ENCODE measurements at regions not wholly inside any gene's neighbourhood (a gene's known extent, or its start where the extent isn't known, plus 50 kb on each side); places are given as distances from the start of the nearest gene placed in this dataset.

GRCh38 chr2:38509947-38510326 lies 92.8 kb downstream of the HNRNPLL start:
- Histone ChIP-seq H3K4me1 (ENCODE audit: insufficient read depth, low read length) (peaks cover 34% of the 10 kb centered on the region), H3K79me2 (ENCODE audit: insufficient read depth, low read length) (no peaks in the 10 kb centered on the region), H3K4me3 (replicated peaks in 1 of 3; ENCODE audit: insufficient read depth in 1 of 3, low read depth in 2 of 3, low read length in 3 of 3) (no peak overlapping the region), H4K20me1 (ENCODE audit: insufficient read depth, low read length) (no peaks in the 10 kb centered on the region), H3K9me3 (ENCODE audit: low read length) (no peaks in the 10 kb centered on the region), H3K27me3 (ENCODE audit: control insufficient read depth in 1 of 2, insufficient read depth in 2 of 2, low read length in 2 of 2) (no peaks in the 10 kb centered on the region), H3K4me2 (ENCODE audit: low read depth, low read length) (no peak overlapping the region), H3K9ac (ENCODE audit: insufficient read depth, low read depth, low read length) (no peak overlapping the region), H3K27ac (ENCODE audit: extremely low read length, insufficient read depth, low read length) (no peak overlapping the region), H3K36me3 (replicated peaks in 1 of 2; ENCODE audit: control insufficient read depth in 1 of 2, insufficient read depth in 2 of 2, low read length in 2 of 2) (no peaks in the 10 kb centered on the region), H2AFZ (ENCODE audit: low read length) (no peak overlapping the region)
- DNase-seq (ENCODE audit: low spot score) (no peak), ATAC-seq (no peak), FAIRE-seq (no peak)
- CTCF ChIA-PET (ENCODE audit: low intra/inter-chr PET ratio, low total read pairs) = no interaction called here
- WGBS (ENCODE audit: low lambda C conversion rate) = 6% methylated on average over 2 of the region's 2 CpGs
- TF ChIP-seq RFXANK (CRISPR knock-in tag; IDR thresholded peaks at IDR 0.05) = no peak
- TF ChIP-seq RNF219 (CRISPR knock-in tag; IDR thresholded peaks at IDR 0.05) = no peak
- no peak for TF ChIP-seq CSRNP1 (CRISPR knock-in tag; IDR thresholded peaks at IDR 0.05)
- intact Hi-C loops (cut with micrococcal nuclease; ENCODE audit: unreplicated experiment) = loop anchor here (2.0 to 5.0 kb wide), 2 partner anchors 45 to 133 kb away; partner anchors contain the start of gene ATL2
- BruUV-seq (replicated peaks) = no TSS peak
- in situ Hi-C loops (cut with HindIII; ENCODE audit: extremely low pct_ligation_motif_present, low pct_unique_long_range_greater_than_20kb) = loop anchor here (5.0 kb wide), 1 partner anchor 193 kb away; no protein-coding TSS in a partner anchor
- POLR2A ChIA-PET = no interaction called here
